Activated CD4-positive, alpha-beta T cell treated with anti-CD3 and anti-CD28 coated beads, Interleukin-2, amount 10 ng/mL, durations not matched to agents 7 days and 5 days (primary cell): ENCODE measurements at regions not wholly inside any gene's neighbourhood (a gene's known extent, or its start where the extent isn't known, plus 50 kb on each side); places are given as distances from the start of the nearest gene placed in this dataset.

Experiments used
- CTCF ChIA-PET: fragments of 350-600 bp; sonication (Branson Sonifier 250); formaldehyde crosslinking; loops from one replicate; lab custom pipeline; 2021; ENCODE audit warnings: antibody characterized with exemption; lab: Charles Lee
- POLR2A ChIA-PET: fragments of 350-600 bp; sonication (Branson Sonifier 250); formaldehyde crosslinking; loops from one replicate; lab custom pipeline; 2021; ENCODE audit warnings: antibody characterized with exemption; lab: Charles Lee
- DNase-seq: peaks from one replicate; pipeline ENCODE4 v3.0.0-alpha.2; 2020
- H3K27ac Mint-ChIP-seq: one replicate; pipeline ENCODE4 v1.8.0; 2021; ENCODE audit warnings: mild to moderate bottlenecking, moderate library complexity, mixed read lengths
- H3K27me3 Mint-ChIP-seq: one replicate; pipeline ENCODE4 v1.8.0; 2021; ENCODE audit warnings: mixed read lengths
- H3K36me3 Mint-ChIP-seq: one replicate; pipeline ENCODE4 v1.8.0; 2021; ENCODE audit warnings: low read depth, mixed read lengths
- H3K4me1 Mint-ChIP-seq: one replicate; pipeline ENCODE4 v1.8.0; 2021; ENCODE audit warnings: mixed read lengths
- H3K4me3 Mint-ChIP-seq: one replicate; pipeline ENCODE4 v1.8.0; 2021; ENCODE audit warnings: mild to moderate bottlenecking, moderate library complexity, mixed read lengths
- H3K9me3 Mint-ChIP-seq: one replicate; pipeline ENCODE4 v1.8.0; 2021; ENCODE audit warnings: mixed read lengths

GRCh38 chrX:122857734-122858133 lies 326.3 kb upstream of the GRIA3 start:
- Mint-ChIP-seq H3K27me3 (no peaks in the 10 kb centered on the region), H3K27ac (no peak overlapping the region), H3K36me3 (no peaks in the 10 kb centered on the region), H3K4me3 (no peak overlapping the region), H3K9me3 (no peaks in the 10 kb centered on the region), H3K4me1 (no peaks in the 10 kb centered on the region)
- ChIA-PET POLR2A (no interaction called here), CTCF (no interaction called here)
- no peak for DNase-seq

- POLR2A ChIA-PET: no interaction called here
- no peak overlapping the region for H3K27ac Mint-ChIP-seq
- H3K4me1 Mint-ChIP-seq: no peaks in the 10 kb centered on the region
- H3K27me3 Mint-ChIP-seq: no peaks in the 10 kb centered on the region
- H3K9me3 Mint-ChIP-seq: no peaks in the 10 kb centered on the region
- no peak overlapping the region for H3K4me3 Mint-ChIP-seq
- DNase-seq: no peak
- CTCF ChIA-PET: no interaction called here
- no peaks in the 10 kb centered on the region for H3K36me3 Mint-ChIP-seq
Measured at GRCh38 chrX:122863067-122863466, 321.0 kb upstream of the GRIA3 start.

DNA sequence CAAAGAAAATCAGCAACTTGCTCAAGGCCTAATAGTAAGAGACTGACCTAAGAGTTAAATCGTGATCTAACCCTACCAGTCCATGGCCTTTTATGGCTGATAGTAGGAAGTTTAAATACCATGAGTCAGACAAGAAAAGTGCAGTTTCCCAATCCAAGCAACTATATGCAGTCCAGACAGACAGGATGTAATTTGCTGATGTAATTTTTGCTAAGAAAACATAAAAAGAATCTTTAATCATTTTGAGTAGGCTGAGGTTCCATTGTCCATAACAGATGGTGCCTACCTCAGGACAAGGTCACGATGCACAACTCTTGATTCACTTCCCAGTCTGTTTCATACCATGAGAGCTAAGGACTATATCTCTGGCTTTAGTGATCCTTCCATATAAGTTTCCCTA lies 317.5 kb upstream of the GRIA3 start:
- no peak overlapping the region for H3K4me3 Mint-ChIP-seq
- no peaks in the 10 kb centered on the region for H3K4me1 Mint-ChIP-seq
- H3K9me3 Mint-ChIP-seq: no peaks in the 10 kb centered on the region
- CTCF ChIA-PET: no interaction called here
- no peak for DNase-seq
- POLR2A ChIA-PET: no interaction called here
- H3K36me3 Mint-ChIP-seq: no peaks in the 10 kb centered on the region
- H3K27ac Mint-ChIP-seq: no peak overlapping the region
- no peaks in the 10 kb centered on the region for H3K27me3 Mint-ChIP-seq

GRCh38 chrX:122868631-122869030 lies 315.4 kb upstream of the GRIA3 start:
- POLR2A ChIA-PET: no interaction called here
- no peaks in the 10 kb centered on the region for H3K27me3 Mint-ChIP-seq
- no peaks in the 10 kb centered on the region for H3K4me1 Mint-ChIP-seq
- H3K27ac Mint-ChIP-seq: no peak overlapping the region
- DNase-seq: no peak
- H3K4me3 Mint-ChIP-seq: no peak overlapping the region
- CTCF ChIA-PET: no interaction called here
- no peaks in the 10 kb centered on the region for H3K9me3 Mint-ChIP-seq
- H3K36me3 Mint-ChIP-seq: no peaks in the 10 kb centered on the region

DNA sequence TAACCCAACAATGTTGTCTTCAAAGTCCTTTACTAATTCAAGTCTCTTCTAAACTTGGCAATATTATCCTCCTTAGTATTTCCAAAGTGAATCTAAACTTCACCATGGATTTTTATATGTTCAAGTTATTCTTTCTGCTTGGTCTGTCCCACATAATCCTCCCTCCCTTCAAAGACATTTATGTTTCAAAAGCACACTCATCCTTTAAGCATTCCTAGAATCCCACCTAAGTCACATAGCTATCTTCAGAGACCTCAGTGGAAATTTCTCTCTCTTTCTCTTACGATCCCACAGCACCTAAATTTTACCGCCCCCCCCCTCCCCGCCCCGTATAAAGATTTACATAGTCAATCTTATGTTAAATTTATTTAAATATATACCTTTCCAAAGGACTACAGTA lies 314.9 kb upstream of the GRIA3 start:
- no peak overlapping the region for H3K4me3 Mint-ChIP-seq
- no peak for DNase-seq
- no peaks in the 10 kb centered on the region for H3K9me3 Mint-ChIP-seq
- ChIA-PET CTCF (no interaction called here), POLR2A (no interaction called here)
- H3K27me3 Mint-ChIP-seq: no peaks in the 10 kb centered on the region
- H3K4me1 Mint-ChIP-seq: no peaks in the 10 kb centered on the region
- H3K36me3 Mint-ChIP-seq: no peaks in the 10 kb centered on the region
- no peak overlapping the region for H3K27ac Mint-ChIP-seq

DNA sequence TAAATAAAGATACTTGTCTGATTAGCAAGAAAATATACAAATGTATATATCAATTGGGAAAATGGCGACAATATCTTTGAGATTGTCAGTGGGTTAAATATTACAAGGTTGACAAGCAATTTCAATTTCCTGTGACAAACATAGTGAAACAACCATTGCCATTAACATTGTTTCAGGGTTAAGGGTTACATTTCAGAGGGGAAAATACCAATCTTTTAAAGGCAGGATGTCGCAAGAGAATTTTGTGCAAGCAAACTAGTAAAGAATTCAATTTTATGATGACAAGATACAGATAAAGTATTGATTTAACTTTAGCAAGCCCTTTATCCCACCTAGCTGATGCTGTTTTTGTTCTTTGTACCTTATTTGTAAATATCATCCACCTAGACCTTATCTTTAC lies 305.8 kb upstream of the GRIA3 start:
- no peak overlapping the region for H3K4me3 Mint-ChIP-seq
- no peaks in the 10 kb centered on the region for H3K36me3 Mint-ChIP-seq
- POLR2A ChIA-PET: no interaction called here
- CTCF ChIA-PET: no interaction called here
- peaks cover 3% of the 10 kb centered on the region for H3K9me3 Mint-ChIP-seq
- no peak for DNase-seq
- H3K27me3 Mint-ChIP-seq: no peaks in the 10 kb centered on the region
- no peak overlapping the region for H3K27ac Mint-ChIP-seq
- no peaks in the 10 kb centered on the region for H3K4me1 Mint-ChIP-seq

DNA sequence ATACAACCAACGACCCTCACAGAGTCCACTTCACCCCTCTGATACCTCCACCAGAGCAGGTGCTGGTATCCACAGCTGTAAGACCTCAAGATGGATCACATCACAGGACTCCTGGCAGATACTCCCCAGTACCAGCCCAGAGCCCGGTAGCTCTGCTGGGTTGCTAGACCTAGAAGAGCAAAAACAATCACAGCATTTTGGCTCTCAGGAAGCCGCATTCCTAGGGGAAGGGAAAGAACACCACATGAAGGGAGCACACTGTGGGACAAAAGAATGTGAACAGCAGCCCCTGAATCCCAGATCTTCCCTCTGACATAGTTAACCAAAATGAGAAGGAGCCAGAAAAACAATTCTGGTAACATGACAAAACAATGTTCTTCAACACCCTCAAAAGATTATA lies 303.1 kb upstream of the GRIA3 start:
- H3K4me1 Mint-ChIP-seq: no peaks in the 10 kb centered on the region
- H3K27me3 Mint-ChIP-seq: no peaks in the 10 kb centered on the region
- no peak for DNase-seq
- POLR2A ChIA-PET: no interaction called here
- no peak overlapping the region for H3K27ac Mint-ChIP-seq
- no peaks in the 10 kb centered on the region for H3K36me3 Mint-ChIP-seq
- peaks cover 3% of the 10 kb centered on the region for H3K9me3 Mint-ChIP-seq
- CTCF ChIA-PET: no interaction called here
- H3K4me3 Mint-ChIP-seq: no peak overlapping the region

- H3K27ac Mint-ChIP-seq: no peak overlapping the region
- H3K36me3 Mint-ChIP-seq: no peaks in the 10 kb centered on the region
- ChIA-PET POLR2A (no interaction called here), CTCF (no interaction called here)
- no peaks in the 10 kb centered on the region for H3K4me1 Mint-ChIP-seq
- no peaks in the 10 kb centered on the region for H3K9me3 Mint-ChIP-seq
- DNase-seq: no peak
- no peak overlapping the region for H3K4me3 Mint-ChIP-seq
- no peaks in the 10 kb centered on the region for H3K27me3 Mint-ChIP-seq
Measured at GRCh38 chrX:122890729-122891128, 293.3 kb upstream of the GRIA3 start.

DNA sequence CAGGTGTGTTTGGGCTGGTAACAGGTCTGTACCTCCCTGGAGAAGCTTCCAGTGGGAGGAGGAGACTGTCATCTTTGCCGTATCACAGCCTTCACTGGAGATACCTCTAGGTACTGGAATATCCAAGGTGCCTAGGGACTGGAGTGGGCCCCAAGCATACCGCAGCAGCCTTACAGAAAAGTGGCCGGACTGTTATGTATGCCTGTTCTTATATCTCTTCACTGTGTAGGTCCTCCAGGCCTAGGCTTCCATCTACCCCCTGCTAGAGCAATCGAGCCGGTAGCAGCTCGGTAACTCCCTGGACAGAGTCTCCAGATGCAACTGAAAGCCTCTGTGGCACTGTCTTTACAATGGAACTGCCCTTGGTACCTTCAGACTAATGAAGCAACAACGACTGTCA lies 277.4 kb upstream of the GRIA3 start:
- DNase-seq: no peak
- no peak overlapping the region for H3K4me3 Mint-ChIP-seq
- no peaks in the 10 kb centered on the region for H3K36me3 Mint-ChIP-seq
- CTCF ChIA-PET: no interaction called here
- POLR2A ChIA-PET: no interaction called here
- H3K27me3 Mint-ChIP-seq: no peaks in the 10 kb centered on the region
- peaks cover 3% of the 10 kb centered on the region for H3K9me3 Mint-ChIP-seq
- H3K4me1 Mint-ChIP-seq: no peaks in the 10 kb centered on the region
- H3K27ac Mint-ChIP-seq: no peak overlapping the region

DNA sequence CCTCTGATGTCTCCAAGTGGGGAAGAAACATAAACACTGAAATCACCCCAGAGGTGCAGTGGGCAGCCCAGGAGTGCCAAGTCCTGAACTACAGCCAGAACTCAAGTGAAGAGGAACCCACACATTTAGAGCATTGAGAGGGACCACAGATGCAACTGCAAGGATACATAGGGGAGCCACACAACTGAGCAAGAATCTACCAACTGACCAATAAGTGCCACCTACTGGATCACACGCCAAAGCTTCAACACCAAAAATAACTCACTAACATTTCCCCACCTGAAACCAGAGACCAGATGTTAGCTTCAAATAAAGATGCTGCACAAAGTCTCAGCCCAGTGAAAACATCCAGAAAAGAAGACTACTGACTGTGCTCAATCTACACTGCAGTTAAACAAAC lies 276.7 kb upstream of the GRIA3 start:
- H3K9me3 Mint-ChIP-seq: peaks cover 3% of the 10 kb centered on the region
- no peak for DNase-seq
- CTCF ChIA-PET: no interaction called here
- no peak overlapping the region for H3K4me3 Mint-ChIP-seq
- POLR2A ChIA-PET: no interaction called here
- H3K36me3 Mint-ChIP-seq: no peaks in the 10 kb centered on the region
- no peaks in the 10 kb centered on the region for H3K4me1 Mint-ChIP-seq
- no peaks in the 10 kb centered on the region for H3K27me3 Mint-ChIP-seq
- H3K27ac Mint-ChIP-seq: no peak overlapping the region

GRCh38 chrX:122910697-122911096 lies 273.4 kb upstream of the GRIA3 start:
- no peaks in the 10 kb centered on the region for H3K27me3 Mint-ChIP-seq
- H3K36me3 Mint-ChIP-seq: no peaks in the 10 kb centered on the region
- no peak overlapping the region for H3K27ac Mint-ChIP-seq
- no peaks in the 10 kb centered on the region for H3K4me1 Mint-ChIP-seq
- no peak overlapping the region for H3K4me3 Mint-ChIP-seq
- ChIA-PET POLR2A (no interaction called here), CTCF (no interaction called here)
- H3K9me3 Mint-ChIP-seq: peaks cover 3% of the 10 kb centered on the region
- DNase-seq: no peak

- Mint-ChIP-seq H3K27me3 (no peaks in the 10 kb centered on the region), H3K9me3 (peaks cover 3% of the 10 kb centered on the region), H3K4me1 (no peaks in the 10 kb centered on the region), H3K27ac (no peak overlapping the region), H3K36me3 (no peaks in the 10 kb centered on the region), H3K4me3 (no peak overlapping the region)
- DNase-seq: no peak
- ChIA-PET CTCF (no interaction called here), POLR2A (no interaction called here)
Measured at GRCh38 chrX:122913134-122913533, 270.9 kb upstream of the GRIA3 start.

DNA sequence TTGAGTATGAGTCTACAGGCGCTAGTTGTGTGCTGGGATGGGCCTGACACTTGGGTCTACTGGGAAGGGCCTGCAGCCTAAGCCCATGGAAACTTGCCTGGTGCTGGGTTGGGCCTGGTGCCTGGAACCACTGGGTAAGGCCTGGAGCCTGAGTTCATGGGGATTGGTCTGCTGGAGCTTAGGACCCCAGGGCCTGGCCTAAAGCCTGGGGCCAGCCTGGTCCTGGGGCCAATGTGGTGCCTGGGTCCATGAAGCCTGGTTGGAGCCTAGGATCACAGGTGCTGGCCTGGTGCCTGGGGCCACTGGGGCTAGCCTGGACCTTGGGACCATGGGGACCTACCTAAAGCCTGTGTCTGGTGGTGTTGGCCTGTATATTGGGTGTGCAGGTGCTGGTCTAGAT lies 270.3 kb upstream of the GRIA3 start:
- peaks cover 3% of the 10 kb centered on the region for H3K9me3 Mint-ChIP-seq
- POLR2A ChIA-PET: no interaction called here
- no peak for DNase-seq
- CTCF ChIA-PET: no interaction called here
- no peaks in the 10 kb centered on the region for H3K36me3 Mint-ChIP-seq
- H3K27ac Mint-ChIP-seq: no peak overlapping the region
- no peak overlapping the region for H3K4me3 Mint-ChIP-seq
- H3K27me3 Mint-ChIP-seq: no peaks in the 10 kb centered on the region
- no peaks in the 10 kb centered on the region for H3K4me1 Mint-ChIP-seq

DNA sequence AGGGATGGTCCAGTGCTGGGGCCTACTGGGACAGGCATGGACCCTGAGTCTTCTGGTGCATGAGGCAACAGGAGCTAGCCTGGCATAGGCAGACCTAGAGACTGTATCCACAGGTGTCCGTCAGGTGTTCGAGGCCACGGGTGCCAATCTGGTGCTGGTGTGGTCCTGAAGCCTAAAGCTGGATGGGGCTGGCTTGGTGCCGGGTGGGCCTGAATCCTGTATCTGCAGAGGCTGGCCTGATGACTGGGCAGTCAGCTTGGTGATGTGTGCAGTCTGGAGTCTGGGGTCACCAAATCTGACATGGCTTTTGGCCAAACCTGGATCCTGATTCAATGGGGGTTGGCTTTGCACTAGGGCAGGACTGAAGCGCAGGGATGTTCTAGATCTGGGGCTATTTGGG lies 269.8 kb upstream of the GRIA3 start:
- Mint-ChIP-seq H3K36me3 (no peaks in the 10 kb centered on the region), H3K27me3 (no peaks in the 10 kb centered on the region), H3K4me1 (no peaks in the 10 kb centered on the region), H3K9me3 (peaks cover 2% of the 10 kb centered on the region), H3K27ac (no peak overlapping the region), H3K4me3 (no peak overlapping the region)
- no peak for DNase-seq
- ChIA-PET CTCF (no interaction called here), POLR2A (no interaction called here)

DNA sequence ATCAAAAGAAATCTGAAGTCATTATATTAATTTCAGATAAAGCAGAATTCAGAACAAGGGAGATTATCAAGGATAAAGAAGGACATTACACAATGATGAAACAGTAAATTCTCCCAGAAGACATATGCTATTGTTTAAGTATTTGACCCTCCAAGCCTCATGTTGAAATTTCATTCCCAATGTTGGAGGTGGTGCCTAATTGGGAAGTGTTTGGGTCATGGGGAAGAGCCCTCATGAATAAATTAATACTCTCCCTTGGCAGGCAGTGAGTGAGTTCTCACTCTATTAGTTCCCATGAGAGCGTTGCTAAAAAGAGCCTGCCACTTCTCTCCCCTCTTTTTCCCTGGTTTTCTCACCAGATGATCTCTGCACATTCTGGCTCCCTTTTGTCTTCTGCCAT lies 249.9 kb upstream of the GRIA3 start:
- H3K4me3 Mint-ChIP-seq: no peak overlapping the region
- no peaks in the 10 kb centered on the region for H3K9me3 Mint-ChIP-seq
- H3K27ac Mint-ChIP-seq: no peak overlapping the region
- H3K36me3 Mint-ChIP-seq: no peaks in the 10 kb centered on the region
- CTCF ChIA-PET: no interaction called here
- no peak for DNase-seq
- H3K27me3 Mint-ChIP-seq: no peaks in the 10 kb centered on the region
- POLR2A ChIA-PET: no interaction called here
- H3K4me1 Mint-ChIP-seq: no peaks in the 10 kb centered on the region
